Psoas muscle (tissue), 7 donors: ENCODE measurements at regions not wholly inside any gene's neighbourhood (a gene's known extent, or its start where the extent isn't known, plus 50 kb on each side); places are given as distances from the start of the nearest gene placed in this dataset.

Experiments
- ATAC-seq, 4 donors: fragments of 200-7000 bp; cut with Tn5 transposase; one replicate each; pipeline ENCODE4 v1.9.1; 2020; ENCODE audit warnings: moderate library complexity in 3 of 4, mild to moderate bottlenecking in 2 of 4
- DNase-seq, 2 donors: peaks; one replicate each; pipeline ENCODE4 v3.0.0-alpha.2; 2020
- H3K27ac ChIP-seq: fragments of 200-600 bp; one replicate; pipeline ENCODE4 v1.8.0; 2022
- H3K27me3 ChIP-seq, 3 donors: fragments of 200-600 bp in 1 of 3; one replicate each; pipeline versions ENCODE4 v1.6.1 to v1.8.0; 2013 to 2022; ENCODE audit warnings: low read length in 2 of 3, mild to moderate bottlenecking in 2 of 3, moderate library complexity in 1 of 3; ENCODE audit not compliant: insufficient read depth in 3 of 3
- H3K36me3 ChIP-seq, 2 donors: fragments of 200-600 bp in 1 of 2; one replicate each; pipeline versions ENCODE4 v1.6.1 to v1.8.0; 2013 to 2022; ENCODE audit warnings: low read depth in 1 of 2, mild to moderate bottlenecking in 1 of 2, moderate library complexity in 1 of 2; ENCODE audit not compliant: insufficient read depth in 1 of 2
- H3K4me1 ChIP-seq: fragments of 200-600 bp; one replicate; pipeline ENCODE4 v1.8.0; 2022
- H3K4me3 ChIP-seq: fragments of 200-600 bp; one replicate; pipeline ENCODE4 v1.8.0; 2022; ENCODE audit warnings: mild to moderate bottlenecking
- H3K9me3 ChIP-seq: fragments of 200-600 bp; one replicate; pipeline ENCODE4 v1.8.0; 2022
- CTCF ChIP-seq: fragments of 200-600 bp; IDR thresholded peaks from one replicate; pipeline ENCODE4 v1.8.0; 2022; ENCODE audit warnings: antibody characterized with exemption
- WGBS, 3 donors: extraction: QIAGEN DNeasy Blood & Tissue Kit; methylation state at CpG; one replicate each; pipeline versions ENCODE4 v1.1.6 to v1.1.7; 2013; 5-methylcytosine and 5-hydroxymethylcytosine counted together
- intact Hi-C, 2 donors: fragments of 100-400 bp; cut with DNase I; formaldehyde crosslinking; loops; one replicate each; pipeline versions ENCODE4 v1.11.0 to v1.14.2; 2022
- donor health status: healthy with polysubstance abuse.
- donor health status: DM: no; HTN: no; CAD: no; lungs with moderate emphysema.
- donor health status: Bipolar disorder and iron deficiency.
- donor health status: healthy.
- donor health status: DM: yes; HTN: yes; CAD: no.
- donor health status: DM: no; HTN: no; CAD: no.
- donor health status: DM: yes; HTN: yes; CAD: no.

DNA sequence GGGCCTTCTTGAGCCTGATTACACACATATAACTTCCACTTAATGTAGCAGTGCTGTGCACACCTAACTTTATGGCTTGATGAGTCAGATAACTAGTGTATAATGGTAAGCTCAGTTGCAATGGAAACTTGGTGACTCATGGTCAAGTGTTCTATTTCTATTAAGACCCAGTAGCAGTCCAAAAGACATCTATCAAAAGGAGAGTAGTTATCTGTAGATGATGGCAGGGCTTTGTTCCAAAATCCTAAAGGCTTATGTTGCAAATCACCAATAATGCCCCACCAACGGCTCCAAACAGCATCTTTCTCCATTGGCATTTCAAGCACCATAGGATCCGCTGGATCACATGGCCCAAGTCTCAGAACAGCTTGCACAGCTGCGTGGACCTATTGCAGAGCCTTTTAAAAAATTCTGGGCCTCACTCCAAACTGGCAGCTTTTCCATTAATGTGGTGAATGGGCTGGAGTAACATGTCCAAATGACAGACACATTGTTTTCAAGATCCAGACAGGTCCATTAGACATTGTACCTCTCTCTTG, 566.8 kb upstream of the USP24 start:
- TF ChIP-seq CTCF, result no peak
- Histone ChIP-seq H3K36me3 (no peaks in the 10 kb centered on the region), H3K9me3 (no peaks in the 10 kb centered on the region), H3K4me1 (no peaks in the 10 kb centered on the region), H3K27me3 (no peaks in the 10 kb centered on the region), H3K27ac (no peak overlapping the region), H3K4me3 (no peak overlapping the region)
- 21 to 33% (median 28%) methylated on average over 3 of the region's 3 CpGs for WGBS, 3 donors
- intact Hi-C loops, result no loop called here
- ATAC-seq (peak; percentile 64 to 83 (median 74)), DNase-seq (no peak)

- no peaks in the 10 kb centered on the region for H3K27me3 ChIP-seq
- ATAC-seq (no peak), DNase-seq (no peak)
- H3K27ac ChIP-seq, result no peak overlapping the region
- WGBS, 3 donors, result 95 to 98% (median 97%) methylated on average over 3 of the region's 3 CpGs
- no peaks in the 10 kb centered on the region for H3K9me3 ChIP-seq
- TF ChIP-seq CTCF, result no peak
- no peak overlapping the region for H3K4me3 ChIP-seq
- intact Hi-C loops, result no loop called here
- H3K36me3 ChIP-seq, result no peaks in the 10 kb centered on the region
- no peaks in the 10 kb centered on the region for H3K4me1 ChIP-seq
Observed at GRCh38 chr1:55781003-55781402, 565.8 kb upstream of the USP24 start.

DNA sequence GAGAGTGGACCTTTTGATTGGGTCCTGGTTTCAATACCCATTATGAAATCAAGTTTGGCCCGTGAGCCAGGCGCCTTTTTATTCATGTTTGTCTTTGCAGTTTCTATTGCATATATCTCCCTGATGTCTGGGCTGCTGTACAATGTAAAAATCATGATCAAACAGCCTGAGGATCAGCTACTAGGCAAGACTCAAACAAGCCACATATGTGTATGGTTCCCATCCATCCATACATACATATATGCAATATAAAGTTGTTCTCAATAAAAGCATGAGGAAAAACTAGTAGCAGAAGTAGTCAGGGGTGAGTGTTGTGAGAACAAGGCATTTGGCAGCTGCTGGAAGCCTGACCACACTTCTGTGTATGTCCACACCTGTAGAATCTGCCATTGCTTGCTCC, 562.4 kb upstream of the USP24 start:
- Histone ChIP-seq H3K4me3 (no peak overlapping the region), H3K27me3 (no peaks in the 10 kb centered on the region)

GRCh38 chr1:55775007-55775406, 559.8 kb upstream of the USP24 start:
- Histone ChIP-seq H3K27me3 (no peaks in the 10 kb centered on the region), H3K27ac (no peak overlapping the region), H3K36me3 (no peaks in the 10 kb centered on the region), H3K4me1 (no peaks in the 10 kb centered on the region), H3K4me3 (no peak overlapping the region), H3K9me3 (no peaks in the 10 kb centered on the region)
- 34 to 50% (median 50%) methylated on average over 3 of the region's 3 CpGs for WGBS, 3 donors
- ATAC-seq (no peak), DNase-seq (no peak)
- no peak for TF ChIP-seq CTCF
- intact Hi-C loops, result no loop called here

More for the DNA sequence above, 562.4 kb upstream of the USP24 start:
- DNase-seq (no peak), ATAC-seq (no peak)
- intact Hi-C loops, result no loop called here
- WGBS, 3 donors, result 93 to 98% (median 94%) methylated on average over 2 of the region's 2 CpGs
- TF ChIP-seq CTCF, result no peak
- H3K27ac ChIP-seq, result no peak overlapping the region
- no peaks in the 10 kb centered on the region for H3K36me3 ChIP-seq
- no peaks in the 10 kb centered on the region for H3K9me3 ChIP-seq
- H3K4me1 ChIP-seq, result no peaks in the 10 kb centered on the region

DNA sequence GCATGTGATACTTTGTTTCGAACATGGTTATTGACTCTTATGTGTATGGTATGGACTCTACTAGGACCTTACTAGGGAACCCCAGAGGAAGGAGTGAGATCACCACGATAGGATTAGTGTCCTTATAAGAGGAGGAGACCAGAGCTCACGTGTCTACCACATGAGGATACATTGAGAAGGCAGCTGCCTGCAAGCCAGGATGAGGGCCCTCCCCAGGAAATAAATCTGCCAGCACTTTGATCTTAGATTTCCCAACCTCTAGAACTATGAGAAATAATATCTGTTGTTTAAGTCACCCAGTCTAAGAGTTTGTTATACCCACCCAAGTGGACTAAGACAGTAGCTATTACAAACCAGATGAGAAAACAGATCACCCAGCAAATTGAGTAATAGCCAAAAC, 559.3 kb upstream of the USP24 start:
- DNase-seq, result no peak
- Histone ChIP-seq H3K4me3 (no peak overlapping the region), H3K27me3 (no peaks in the 10 kb centered on the region), H3K36me3 (no peaks in the 10 kb centered on the region), H3K9me3 (no peaks in the 10 kb centered on the region), H3K4me1 (no peaks in the 10 kb centered on the region), H3K27ac (no peak overlapping the region)
- ATAC-seq, result no peak
- TF ChIP-seq CTCF, result no peak
- 82 to 88% (median 83%) methylated on average over 3 of the region's 3 CpGs for WGBS, 3 donors
- intact Hi-C loops, result no loop called here
